Hematopoietic multipotent progenitor cell treated with erythropoietin and hydrocortisone succinate and interleukin-3 and kit ligand, for 6 days (in vitro differentiated cells): ENCODE measurements at regions not wholly inside any gene's neighbourhood (a gene's known extent, or its start where the extent isn't known, plus 50 kb on each side); places are given as distances from the start of the nearest gene placed in this dataset.
"Not testable (repeated sequence)": the region's sequence is repeated elsewhere in the genome, so short reads cannot be mapped to it uniquely, and the experiment has no call there.

Experiments used
- DNase-seq: peaks from one replicate; pipeline ENCODE4 v3.0.0-alpha.2; 2015

DNA sequence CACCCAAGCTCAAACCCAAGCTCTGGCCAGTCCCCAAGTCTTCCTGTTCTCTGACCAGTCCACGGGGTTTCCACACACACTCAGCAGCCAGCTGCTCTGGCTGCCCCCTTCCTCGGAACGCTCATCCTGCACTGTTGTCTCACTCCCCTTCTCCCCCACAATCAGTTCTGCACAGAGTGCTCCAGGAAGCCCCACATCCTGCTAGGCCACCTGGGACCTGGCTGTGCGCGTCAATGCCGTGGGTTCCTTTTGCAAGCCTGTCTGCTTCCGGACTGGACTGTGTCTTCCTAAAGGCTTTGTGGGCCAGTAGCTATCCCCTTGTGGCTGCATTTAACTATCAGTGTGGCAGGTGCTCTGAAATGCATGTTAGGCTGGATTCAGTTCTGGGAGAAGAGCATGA is 605.0 kb upstream of the RAB6C start:
- no peak for DNase-seq

DNA sequence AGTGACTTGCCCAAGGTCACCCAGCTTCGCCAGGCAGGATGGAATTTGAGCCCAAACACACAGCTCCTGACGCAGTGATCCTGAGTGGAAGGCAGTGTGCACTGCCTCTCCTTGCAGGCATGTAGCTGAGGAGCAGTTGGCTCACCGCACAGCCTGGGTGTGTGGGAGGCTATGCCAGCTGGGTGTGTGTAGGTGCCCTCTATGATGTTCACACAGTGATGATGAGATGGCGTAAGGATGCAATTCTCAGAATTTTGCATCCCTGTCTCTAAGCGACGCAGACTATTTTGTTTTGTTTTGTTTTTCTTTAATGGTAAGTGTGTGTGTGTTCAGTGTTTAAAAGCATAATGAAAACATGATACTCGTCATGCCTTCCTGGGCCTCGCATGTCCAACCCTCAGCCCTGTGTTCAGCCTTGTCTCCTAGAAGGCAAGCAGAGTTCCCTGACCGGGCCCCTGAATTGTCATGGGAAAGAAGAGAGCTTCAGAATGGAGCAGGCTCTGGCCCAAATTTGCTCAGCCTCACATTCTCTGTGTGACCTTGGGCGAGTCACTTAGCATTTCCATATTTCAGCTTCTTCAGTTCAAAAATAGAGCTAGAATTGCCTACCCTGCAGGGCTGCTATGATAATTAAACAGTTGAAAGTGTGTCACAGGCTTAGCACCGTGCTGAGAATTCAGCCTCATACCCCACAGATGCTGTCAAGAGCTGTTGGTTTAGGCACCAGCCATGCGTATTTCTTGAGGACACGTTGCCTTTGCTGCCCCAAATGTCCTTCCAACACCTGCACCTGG is 603.6 kb upstream of the RAB6C start:
- DNase-seq = no peak

GRCh38 chr2:129376426-129377077 is 602.9 kb upstream of the RAB6C start:
- no peak for DNase-seq

DNA sequence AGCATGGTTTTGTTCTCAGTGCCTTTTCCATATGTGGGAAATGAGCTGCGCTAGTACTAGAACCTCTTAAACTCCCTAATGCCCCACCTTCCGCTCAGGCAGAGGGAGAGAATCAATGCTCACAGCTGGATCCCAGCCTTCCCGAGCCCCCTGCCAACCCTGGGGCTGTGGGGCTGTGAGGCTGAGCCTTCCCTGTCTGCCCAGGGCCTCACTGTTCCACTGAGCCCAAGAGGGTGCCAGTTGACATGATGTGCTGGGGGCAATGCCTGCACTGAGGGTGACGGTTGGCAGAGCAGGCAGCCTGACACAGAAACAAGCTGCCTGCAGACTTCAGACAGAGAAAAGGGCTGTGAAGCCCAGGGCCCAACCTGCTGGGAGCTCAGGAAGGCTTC is 602.4 kb upstream of the RAB6C start:
- no peak for DNase-seq

DNA sequence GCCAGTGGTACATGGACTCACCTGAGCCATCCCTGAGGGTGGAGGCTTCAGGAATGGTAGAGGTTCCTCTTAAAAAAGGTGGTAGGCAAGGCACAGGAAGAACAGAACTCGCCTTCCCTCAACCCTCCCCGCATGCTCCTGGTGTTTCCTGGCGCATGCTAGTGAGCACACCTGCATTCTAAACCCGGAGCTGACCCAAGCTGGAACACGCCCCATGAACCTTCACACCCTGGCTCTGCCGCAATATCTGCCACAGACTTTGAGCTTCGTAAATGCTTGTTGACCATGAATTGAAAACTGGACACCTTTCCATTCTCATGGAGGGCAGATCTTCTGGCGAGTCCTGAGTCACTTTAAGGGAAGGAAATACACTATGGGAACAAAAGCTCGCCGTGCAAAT is 601.3 kb upstream of the RAB6C start:
- no peak for DNase-seq

- DNase-seq = no peak
Observed at GRCh38 chr2:129379411-129379810, 600.1 kb upstream of the RAB6C start.

GRCh38 chr2:129381789-129382188 is 597.7 kb upstream of the RAB6C start:
- no peak for DNase-seq

DNA sequence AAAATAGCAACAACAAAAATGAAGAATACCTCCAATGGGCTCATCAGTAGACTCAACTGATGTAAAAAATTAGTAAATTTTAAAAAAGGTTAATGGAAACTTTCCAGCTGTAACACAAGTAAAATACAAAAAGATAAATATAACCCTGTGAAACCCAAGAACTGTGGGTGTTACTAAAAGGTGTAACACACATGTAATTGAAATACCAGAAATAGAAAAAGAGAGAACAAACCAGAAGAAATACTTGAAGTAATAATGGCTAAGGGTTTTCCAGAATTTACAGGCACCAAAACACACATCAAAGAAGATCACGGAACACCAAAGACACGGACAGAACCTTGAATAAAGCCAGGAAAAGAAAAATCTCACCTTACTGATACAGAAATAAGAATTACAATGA is 590.6 kb upstream of the RAB6C start:
- DNase-seq = no peak

DNA sequence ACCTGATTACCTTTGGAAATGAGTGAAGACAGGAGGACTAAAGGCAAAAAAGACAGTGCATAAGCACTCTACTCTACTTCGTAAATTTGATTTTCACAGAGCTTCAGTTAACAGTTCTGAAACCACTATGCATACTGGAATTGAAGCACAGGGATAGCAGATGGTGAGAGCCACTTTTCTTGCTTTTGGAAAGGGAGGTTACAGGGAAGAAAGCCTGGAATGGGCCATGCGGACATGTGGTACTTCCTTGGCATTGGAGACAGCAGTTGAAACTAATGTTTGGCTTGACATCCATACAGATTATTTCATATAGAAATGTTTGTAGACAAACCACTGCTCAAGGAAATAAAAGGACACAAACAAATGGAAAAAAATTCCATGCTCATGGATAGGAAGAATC is 585.6 kb upstream of the RAB6C start:
- no peak for DNase-seq

- peak; percentile 59 for DNase-seq
Observed at GRCh38 chr2:129396980-129397599, 582.4 kb upstream of the RAB6C start.

- DNase-seq = no peak
Observed at GRCh38 chr2:129400826-129401225, 578.6 kb upstream of the RAB6C start.

- DNase-seq = no peak
Observed at GRCh38 chr2:129402076-129402475, 577.4 kb upstream of the RAB6C start.

DNA sequence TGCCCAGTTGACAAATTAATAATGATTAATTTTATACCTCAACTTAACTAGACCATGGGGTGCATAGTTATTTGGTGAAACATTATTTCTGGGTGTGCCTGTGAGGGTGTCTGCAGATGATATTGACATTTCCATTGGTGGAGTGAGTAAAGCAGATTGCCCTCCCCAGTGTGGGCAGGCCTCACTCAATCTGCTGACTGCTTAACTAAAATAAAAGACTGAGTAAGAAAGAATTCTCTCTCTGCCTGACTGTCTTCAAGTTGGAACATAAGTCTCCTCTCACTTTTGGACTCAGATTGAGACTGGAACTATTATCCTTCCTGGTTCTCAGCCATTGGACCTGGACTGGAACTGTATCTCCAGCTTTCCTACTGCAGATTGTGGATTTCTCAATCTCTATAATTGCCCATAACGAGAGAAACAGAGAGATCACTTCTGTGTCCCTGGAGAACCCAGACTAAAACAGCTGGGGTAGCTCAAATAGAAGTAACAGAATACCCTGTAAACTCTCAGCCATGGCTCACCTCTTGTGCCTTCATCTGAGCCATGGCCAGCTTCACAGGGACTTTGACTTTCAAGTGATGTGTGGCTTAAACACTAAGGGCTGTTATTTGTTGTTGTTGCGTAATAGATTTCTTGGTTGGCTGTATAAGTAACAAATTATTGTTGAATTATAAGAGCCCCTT is 575.3 kb upstream of the RAB6C start:
- DNase-seq = no peak

GRCh38 chr2:129408570-129408969 is 570.9 kb upstream of the RAB6C start:
- DNase-seq = no peak

- not testable (repeated sequence) for DNase-seq
Observed at GRCh38 chr2:129417041-129417440, 562.4 kb upstream of the RAB6C start.

GRCh38 chr2:129422028-129422427 is 557.4 kb upstream of the RAB6C start:
- no peak for DNase-seq

- no peak for DNase-seq
Observed at GRCh38 chr2:129428086-129428660, 551.3 kb upstream of the RAB6C start.

GRCh38 chr2:129430911-129431310 is 548.6 kb upstream of the RAB6C start:
- no peak for DNase-seq

- no peak for DNase-seq
Observed at GRCh38 chr2:129431881-129432280, 547.6 kb upstream of the RAB6C start.

DNA sequence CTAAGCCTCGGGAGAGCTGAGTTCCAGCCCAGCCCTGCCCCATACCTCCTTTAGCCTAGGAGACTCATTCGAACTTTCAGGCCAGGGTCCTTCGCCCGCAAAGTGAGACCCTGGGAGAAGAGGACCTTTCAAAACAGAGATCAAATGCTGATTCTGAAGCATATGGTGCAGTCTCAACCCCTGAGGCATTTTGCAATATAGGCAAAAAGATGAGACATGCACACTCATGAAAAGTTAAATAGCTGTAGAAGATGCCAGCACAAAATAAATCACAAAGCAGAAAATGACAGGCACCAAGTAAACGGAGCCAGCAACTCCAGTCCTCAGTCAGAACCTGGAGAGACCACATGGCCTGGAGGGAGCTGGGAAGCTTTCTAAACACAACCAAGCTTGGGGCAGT is 542.7 kb upstream of the RAB6C start:
- DNase-seq = no peak

DNA sequence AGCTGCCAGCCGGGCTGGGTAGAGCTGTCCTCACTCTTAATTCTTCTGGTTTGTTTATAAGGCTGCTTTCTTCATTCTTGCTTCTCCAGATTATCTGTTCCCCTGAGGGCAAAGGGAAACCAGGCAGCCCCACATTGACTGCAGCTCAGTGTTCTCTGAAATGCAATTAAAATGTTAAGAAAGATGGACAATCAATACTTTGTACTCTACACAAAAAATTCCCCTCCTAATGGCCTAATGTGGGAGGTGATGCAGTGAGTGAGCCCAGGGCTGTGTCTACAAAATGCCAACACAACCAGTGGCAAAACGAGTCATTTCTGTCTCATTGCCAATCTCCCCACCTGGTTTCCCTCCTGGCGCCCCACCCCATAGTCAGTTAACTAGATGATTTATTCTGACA is 541.7 kb upstream of the RAB6C start:
- DNase-seq = no peak

DNA sequence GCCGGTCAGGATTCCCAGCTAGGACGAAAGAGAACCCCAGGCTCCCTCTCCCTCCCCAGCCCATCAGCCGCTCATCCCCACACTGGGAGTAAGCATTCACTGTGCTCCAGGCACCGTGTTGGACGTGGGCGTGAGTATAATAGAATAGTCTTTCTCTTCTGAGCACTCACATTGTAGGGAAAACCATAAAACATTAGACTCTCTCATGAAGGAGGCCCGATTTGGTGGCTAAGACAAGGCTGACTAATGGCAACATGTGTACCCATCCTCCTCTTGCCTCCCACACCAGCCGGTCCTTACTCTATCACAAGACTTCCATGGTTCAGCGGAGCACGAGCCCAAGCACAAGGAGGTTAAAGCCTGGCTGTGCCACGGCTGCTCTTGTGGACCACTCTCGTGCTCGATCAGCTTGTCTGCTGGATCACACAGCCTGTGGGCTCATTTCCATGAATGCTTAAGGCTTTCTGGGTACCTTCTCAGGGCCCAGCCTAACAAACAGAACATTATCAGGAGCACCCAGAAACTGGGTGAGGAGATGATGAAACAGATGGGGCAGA is 540.9 kb upstream of the RAB6C start:
- DNase-seq = no peak
